ENCODE measurements at regions not wholly inside any gene's neighbourhood (a gene's known extent, or its start where the extent isn't known, plus 50 kb on each side); places are given as distances from the start of the nearest gene placed in this dataset.

- TF ChIP-seq ZMIZ1 (IDR thresholded peaks at IDR 0.05; ENCODE audit: low read depth in 2 of 2, low read length in 2 of 2) (no peak), HDAC2 (IDR thresholded peaks at IDR 0.05) (no peak), DNMT1 (IDR thresholded peaks at IDR 0.05) (no peak), RBM25 (IDR thresholded peaks at IDR 0.05; ENCODE audit: low read depth, low read length, severe bottlenecking) (no peak), ZNF551 (CRISPR knock-in tag; IDR thresholded peaks at IDR 0.05) (no peak), POLR2B (IDR thresholded peaks at IDR 0.05; ENCODE audit: low read depth, partially characterized antibody) (no peak), NBN (IDR thresholded peaks at IDR 0.05; ENCODE audit: low read depth) (no peak), ETS1 (conservative IDR thresholded peaks at IDR 0.05; ENCODE audit: control insufficient read depth, low read depth, low read length) (no peak), ZNF512 (tag; IDR thresholded peaks at IDR 0.05) (no peak)
These were observed 111.2 kb downstream of the EOMES start (continued) for GRCh38 chr3:27610800-27611525.
